ENCODE measurements at regions not wholly inside any gene's neighbourhood (a gene's known extent, or its start where the extent isn't known, plus 50 kb on each side); places are given as distances from the start of the nearest gene placed in this dataset.
"Not testable (repeated sequence)": the region's sequence is repeated elsewhere in the genome, so short reads cannot be mapped to it uniquely, and the experiment has no call there.

DNA sequence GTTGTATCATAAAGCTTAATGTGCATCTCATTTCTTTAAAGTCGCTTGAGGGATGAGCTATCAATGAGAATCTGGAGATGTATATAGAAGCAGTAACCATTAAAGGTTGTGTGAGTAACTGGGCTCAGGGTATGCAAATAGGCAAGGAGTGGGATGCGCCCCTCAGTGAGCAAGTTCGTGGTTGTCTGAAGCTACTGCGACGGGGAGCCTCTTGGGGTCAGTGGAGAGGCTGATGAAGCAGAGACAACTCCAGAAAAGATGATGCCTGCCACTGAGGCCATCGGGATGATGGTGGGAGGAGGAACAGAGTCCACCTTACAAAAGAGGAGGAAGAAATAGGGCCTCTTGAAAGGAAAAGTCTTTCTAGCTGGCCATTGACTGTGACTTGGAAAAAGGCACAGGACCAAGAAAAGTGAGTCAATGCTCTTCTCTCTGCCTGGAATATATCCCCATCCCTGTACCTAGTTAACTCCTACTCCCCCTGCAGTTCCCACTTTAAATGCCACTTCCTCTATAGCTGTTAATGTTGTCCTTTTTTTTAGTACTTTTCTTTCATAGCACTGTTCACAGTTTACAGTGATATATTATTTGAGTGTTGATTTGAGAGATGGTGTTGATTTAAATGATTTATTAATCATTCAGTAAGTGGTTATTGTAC is 51.4 kb upstream of the LSM6 start:
- no peak for DNase-seq (ENCODE audit: low read depth in 2 of 2)

DNA sequence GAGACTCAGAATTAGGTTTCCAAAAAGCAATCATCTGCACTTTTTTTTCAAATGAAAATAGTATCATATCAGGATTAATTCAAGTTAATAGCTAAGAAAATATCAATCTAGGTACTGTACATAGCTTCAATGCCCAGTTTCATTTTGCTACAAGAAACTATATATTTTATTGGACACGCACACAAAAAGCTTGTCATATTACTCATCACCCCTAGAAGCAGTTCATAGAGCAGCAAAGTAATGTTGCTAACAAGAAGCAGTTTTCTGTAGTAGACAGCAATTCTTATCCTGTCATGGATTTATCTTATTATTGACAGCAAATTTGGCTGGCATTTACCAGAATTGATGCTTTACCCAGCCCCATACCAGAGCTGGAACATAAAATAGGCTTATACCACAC is 52.3 kb upstream of the LSM6 start:
- DNase-seq (ENCODE audit: low read depth in 2 of 2) = no peak

- no peak for DNase-seq (ENCODE audit: low read depth in 2 of 2)
These were observed 53.1 kb upstream of the LSM6 start for GRCh38 chr4:146122398-146122797.

DNA sequence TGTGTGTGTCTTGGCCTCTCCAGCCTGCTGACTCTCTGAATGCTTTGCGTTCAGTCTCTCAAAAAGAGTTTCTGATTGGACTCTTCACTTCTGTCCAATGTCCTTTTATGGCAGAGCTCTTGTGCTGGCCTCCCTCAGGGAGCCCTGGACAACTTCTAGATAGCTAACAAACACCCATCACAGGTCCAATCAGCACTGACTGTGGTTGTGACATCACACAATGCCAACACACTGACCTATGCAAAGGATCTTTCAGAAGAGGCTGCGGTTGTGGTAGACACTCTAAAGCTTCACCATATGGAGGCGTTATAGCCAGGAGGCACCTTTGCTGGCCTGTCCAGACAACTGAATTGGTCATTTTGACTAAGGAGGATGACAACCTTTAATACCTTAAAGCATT is 53.8 kb upstream of the LSM6 start:
- no peak for DNase-seq (ENCODE audit: low read depth in 2 of 2)

DNA sequence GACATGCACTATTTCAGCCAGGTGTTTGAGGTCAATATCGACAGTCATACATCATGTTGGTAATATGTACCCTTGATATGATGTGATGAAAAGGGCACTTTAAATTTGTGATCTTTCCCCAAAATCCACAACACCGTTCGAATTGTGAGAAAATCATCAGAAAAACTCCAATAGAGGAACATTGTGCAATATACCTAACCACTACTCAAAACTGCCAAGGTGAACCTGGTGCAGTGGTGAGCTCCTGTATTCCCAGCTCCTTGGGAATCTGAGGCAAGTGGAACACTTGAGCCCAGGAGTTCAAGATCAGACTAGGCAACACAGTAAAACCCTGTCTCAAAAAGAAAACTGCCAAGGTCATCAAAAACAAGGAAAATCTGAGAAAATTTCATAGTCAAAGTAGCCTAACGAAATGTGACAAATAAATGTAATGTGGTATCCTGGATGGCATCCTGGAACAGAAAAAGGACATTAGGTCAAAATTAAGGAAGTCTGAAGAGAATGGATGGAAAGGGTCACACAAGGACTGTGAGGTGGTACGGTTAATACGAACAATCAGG is 55.6 kb upstream of the LSM6 start:
- no peak for DNase-seq (ENCODE audit: low read depth in 2 of 2)

DNA sequence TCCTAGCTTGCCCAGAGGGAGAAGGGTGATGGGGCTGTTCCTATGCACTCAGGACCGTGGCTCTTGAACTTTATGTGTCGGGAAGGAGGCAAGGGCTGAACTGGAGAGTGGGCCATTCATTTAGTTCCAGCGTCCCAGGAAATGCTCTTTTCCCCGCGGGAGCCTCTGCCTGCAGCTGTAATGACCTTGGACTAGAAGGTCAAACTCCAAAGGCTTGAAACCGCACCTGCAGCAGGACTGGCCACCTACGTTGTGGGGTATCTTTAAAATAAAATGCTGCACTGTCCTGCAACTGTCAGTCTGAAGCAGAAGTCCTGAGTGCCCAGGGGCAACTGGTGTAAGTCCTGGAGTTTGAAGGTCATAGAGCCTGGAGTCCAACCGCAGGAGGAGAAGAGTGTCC is 61.5 kb upstream of the LSM6 start:
- no peak for DNase-seq (ENCODE audit: low read depth in 2 of 2)

GRCh38 chr4:146113171-146113570 is 62.3 kb upstream of the LSM6 start:
- DNase-seq (ENCODE audit: low read depth in 2 of 2) = no peak

DNA sequence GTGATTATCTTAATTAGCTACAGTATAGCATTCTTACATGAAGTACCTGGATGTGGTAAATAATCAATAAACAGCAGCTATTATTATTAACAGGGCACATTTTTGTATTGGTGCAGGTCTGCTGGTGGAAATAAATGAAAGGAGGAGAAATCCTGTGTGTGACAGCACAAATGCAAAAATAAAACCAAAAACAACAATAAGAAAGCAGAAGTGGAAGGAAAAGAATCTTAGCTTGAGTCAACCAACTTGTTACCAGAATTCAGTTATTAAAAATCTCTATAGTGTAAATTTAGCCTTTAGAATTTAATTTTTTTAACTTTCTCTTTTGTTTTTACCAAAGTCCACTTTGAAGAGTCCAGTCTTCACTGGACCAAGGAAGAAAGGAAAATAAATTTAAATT is 63.1 kb upstream of the LSM6 start:
- DNase-seq (ENCODE audit: low read depth in 2 of 2) = no peak

DNA sequence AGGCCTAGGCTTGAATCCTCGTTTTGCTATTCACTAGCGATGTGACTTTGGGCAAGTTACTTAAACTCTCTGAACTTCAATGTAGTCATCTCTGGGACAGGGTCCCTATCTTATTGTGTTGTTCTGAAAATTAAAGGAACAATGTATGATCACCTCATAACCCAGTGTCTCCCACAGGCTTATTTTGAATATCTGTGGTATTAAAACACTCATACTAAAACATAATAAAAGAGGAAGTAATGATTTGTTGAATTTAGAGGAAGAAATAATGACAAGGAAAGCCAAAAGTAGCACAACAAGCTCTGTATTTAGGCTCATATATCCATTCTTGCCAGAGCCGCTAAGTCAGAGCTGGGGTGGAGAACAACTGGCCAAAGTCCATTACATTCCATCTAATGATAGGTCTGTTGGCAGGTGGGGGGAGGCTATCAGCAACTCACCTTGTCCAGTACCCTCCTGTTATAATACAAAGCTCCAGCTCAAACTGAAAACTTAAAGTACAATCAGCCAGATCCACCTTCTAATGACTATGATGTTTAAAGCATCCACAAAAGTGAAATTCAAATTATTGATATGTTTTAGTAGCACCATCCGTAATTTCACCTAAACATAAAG is 64.5 kb upstream of the LSM6 start:
- DNase-seq (ENCODE audit: low read depth in 2 of 2) = no peak

- no peak for DNase-seq (ENCODE audit: low read depth in 2 of 2)
These were observed 66.8 kb upstream of the LSM6 start for GRCh38 chr4:146108756-146109155.

- no peak for DNase-seq (ENCODE audit: low read depth in 2 of 2)
These were observed 67.8 kb upstream of the LSM6 start for GRCh38 chr4:146107587-146108240.

DNA sequence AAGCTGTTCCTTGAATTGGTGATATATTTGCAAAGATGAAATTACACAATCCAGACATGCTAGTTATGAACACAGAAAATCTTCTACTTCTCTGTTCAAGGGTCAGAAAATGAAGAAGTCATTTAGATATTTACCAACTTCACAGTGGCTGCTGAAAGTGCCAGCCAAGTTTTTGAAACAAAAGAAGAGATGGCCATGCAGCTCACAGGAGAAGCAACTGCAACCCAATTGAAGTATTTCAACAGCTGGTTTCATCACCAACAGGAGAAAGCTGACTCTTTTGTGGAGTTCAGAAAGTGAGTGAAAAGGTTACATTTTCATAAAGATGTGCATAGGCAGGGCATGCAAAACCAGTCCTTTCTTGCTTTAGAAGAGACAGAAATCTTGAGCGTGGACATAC is 70.1 kb upstream of the LSM6 start:
- no peak for DNase-seq (ENCODE audit: low read depth in 2 of 2)

DNA sequence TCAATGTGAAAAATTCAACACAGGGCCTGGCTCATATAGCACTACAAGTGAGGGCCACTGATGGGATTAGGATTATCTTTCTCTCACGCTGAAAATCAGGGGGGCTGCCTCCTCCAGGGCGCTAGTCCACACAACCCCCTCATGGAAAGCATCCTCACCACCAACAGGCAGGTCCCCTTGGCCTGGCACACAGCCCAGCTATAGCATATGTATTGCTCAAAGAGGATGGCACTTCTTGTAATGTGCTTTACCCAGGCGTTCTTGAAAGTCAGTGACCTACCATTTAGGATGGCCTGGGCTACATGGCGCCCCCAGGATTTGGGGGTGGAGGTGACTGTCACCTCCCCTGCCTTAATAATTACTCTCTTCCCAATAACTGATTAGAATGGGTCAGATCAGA is 71.0 kb upstream of the LSM6 start:
- no peak for DNase-seq (ENCODE audit: low read depth in 2 of 2)

GRCh38 chr4:146104052-146104451 is 71.5 kb upstream of the LSM6 start:
- not testable (repeated sequence) for DNase-seq (ENCODE audit: low read depth in 2 of 2)

DNA sequence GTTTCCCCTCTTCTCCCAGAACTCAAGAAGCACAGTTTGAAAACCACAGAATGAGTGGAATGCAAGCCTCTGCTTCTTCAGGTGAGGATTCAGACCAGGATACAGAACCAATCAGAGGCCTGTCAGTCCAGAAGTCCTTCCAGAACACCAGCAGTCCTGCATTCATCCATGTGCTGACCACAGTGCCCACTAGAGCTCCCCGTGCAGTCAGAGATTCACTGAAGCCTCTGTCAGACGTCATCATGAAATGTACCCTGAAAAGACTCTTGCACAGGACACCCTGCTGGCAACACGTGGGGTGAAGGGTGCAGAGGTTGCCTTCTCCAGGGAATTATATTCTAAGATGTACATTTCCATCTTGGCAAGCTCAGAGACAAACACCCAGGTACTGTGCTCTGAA is 75.9 kb upstream of the LSM6 start:
- DNase-seq (ENCODE audit: low read depth in 2 of 2) = no peak

- no peak for DNase-seq (ENCODE audit: low read depth in 2 of 2)
These were observed 76.5 kb upstream of the LSM6 start for GRCh38 chr4:146098978-146099377.

- DNase-seq (ENCODE audit: low read depth in 2 of 2) = no peak
These were observed 77.1 kb upstream of the LSM6 start for GRCh38 chr4:146098397-146098796.

DNA sequence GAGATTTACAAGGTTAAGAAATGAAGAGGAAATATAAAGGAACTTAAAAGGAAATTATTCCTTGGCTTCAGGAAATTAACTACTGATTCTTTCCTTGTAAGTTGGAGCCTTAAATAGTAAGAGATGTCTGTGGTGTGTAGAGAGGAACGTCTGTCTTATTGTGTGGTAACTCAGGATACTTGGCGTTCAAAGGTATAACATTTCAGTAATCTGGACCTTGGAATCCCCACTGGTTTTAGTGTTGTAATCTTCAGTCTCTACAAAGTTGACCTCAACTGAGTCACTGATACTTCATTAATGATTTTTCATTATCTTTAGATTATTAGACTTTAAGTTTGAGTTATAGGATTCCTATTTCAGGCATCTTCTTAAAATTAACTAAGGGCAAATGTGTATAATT is 79.1 kb upstream of the LSM6 start:
- DNase-seq (ENCODE audit: low read depth in 2 of 2) = no peak

DNA sequence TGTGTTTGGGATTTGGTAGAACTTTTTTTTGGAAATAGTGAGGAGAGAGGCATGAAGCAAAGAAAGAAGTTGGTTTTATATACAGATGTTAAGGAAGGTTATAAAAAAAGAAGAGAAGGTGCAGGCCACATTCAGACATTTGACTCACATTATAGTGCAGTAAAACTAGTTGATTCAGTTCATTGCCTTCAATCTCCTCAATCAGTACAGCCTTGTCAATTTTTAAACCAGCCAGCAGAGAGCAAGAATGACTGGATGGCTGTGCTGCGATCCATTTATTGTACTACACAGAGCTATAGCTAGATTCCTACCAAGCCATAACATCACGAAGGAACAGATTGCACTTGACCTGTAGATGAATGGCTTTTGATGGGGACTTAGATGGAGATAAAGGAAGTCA is 79.7 kb upstream of the LSM6 start:
- DNase-seq (ENCODE audit: low read depth in 2 of 2) = no peak

DNA sequence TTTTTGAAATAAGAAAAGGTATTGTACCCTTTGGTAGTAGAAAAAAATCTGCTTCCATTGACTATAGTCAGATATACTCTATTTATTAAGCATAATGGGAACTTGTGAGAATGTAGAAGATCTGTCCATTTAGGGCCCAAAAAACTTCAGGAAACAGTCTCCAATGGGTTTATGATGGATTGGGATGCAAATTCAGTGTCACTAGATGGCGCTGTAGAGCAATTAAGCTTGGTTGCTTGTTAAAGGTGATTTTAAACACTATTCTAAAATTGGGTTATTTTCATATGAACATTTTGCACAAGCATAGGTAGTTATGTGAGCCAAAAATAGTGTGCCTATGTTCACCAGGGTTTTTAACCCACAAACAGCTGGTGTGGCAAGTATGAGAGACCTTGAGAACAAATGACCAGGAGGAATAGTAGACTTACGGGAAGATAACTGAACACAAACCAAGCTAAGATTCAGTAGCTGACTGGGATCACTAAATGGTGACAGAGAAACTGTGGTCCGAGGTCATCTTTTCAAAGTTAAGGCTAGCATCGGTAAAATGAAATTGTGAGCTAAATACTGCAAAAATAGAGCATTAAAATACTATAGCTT is 80.3 kb upstream of the LSM6 start:
- DNase-seq (ENCODE audit: low read depth in 2 of 2) = peak; percentile 70 to 82

DNA sequence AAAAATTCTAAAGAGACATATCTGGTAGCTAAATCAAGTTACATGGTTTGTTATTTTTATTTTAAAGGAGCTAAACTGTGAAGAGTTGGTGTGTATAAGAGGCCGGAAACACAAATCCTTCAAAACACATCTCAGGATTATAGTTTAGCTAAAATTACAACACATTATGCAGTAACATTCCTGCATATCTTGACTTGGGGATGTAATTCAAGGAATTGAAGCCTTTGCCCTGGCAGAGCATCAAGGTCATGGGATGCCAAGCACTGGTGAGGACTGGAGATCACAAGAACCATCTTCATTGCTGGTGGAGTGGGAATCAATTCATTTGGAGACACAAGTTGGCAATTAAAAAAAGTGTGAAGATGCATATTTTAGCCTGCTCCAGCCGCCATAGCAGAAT is 86.8 kb upstream of the LSM6 start:
- no peak for DNase-seq (ENCODE audit: low read depth in 2 of 2)

- DNase-seq (ENCODE audit: low read depth in 2 of 2) = no peak
These were observed 87.7 kb upstream of the LSM6 start for GRCh38 chr4:146087856-146088255.

DNA sequence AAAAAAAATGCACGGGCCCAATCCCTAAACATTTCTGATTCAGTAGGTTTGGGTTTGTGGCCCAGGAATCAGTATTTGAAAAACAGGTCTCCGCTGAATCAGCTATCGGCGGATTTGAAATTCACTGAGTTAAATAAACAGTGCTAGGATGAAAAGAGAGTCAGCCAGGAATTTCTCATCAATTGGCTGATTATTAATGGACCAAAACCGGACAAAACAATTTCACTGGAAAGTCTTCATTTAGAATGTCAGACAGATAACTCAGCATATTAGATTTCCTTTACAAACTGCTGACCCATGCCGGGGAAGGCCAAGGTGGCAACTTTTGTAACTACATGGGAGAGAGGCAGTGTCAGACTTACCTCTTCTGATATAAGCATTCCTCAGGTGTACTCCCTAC is 99.4 kb upstream of the LSM6 start:
- no peak for DNase-seq (ENCODE audit: low read depth in 2 of 2)
